Large intestine (tissue), 3 donors: ENCODE measurements at regions not wholly inside any gene's neighbourhood (a gene's known extent, or its start where the extent isn't known, plus 50 kb on each side); places are given as distances from the start of the nearest gene placed in this dataset.
A peak's percentile ranks its signal among the peaks of the same experiment; 100 is the strongest.

Source experiments
- DNase-seq, 2 donors: peaks; one replicate each; pipeline versions ENCODE4 v3.0.0 to v3.0.0-alpha.2; 2013
- H3K27ac ChIP-seq: one replicate; pipeline ENCODE4 v1.5.1; 2013; ENCODE audit warnings: low read length
- H3K27me3 ChIP-seq: 2 replicates; pipeline ENCODE4 v1.6.1; 2013; ENCODE audit warnings: low read length; ENCODE audit not compliant: control insufficient read depth, insufficient read depth
- H3K36me3 ChIP-seq: 2 replicates; pipeline ENCODE4 v1.6.1; 2013; ENCODE audit warnings: low read length; ENCODE audit not compliant: control insufficient read depth, insufficient read depth
- H3K4me1 ChIP-seq: one replicate; pipeline ENCODE4 v1.6.1; 2013; ENCODE audit warnings: low read length; ENCODE audit not compliant: control insufficient read depth, insufficient read depth
- H3K4me3 ChIP-seq: one replicate; pipeline ENCODE4 v1.5.1; 2013; ENCODE audit warnings: low read length
- H3K9me3 ChIP-seq: one replicate; pipeline ENCODE4 v1.6.1; 2013; ENCODE audit warnings: mild to moderate bottlenecking, low read depth, low read length, moderate library complexity; ENCODE audit not compliant: control insufficient read depth
- WGBS: methylation state at CpG from one replicate; pipeline ENCODE4 v1.1.5; 2013; ENCODE audit warnings: low lambda C conversion rate; ENCODE audit not compliant: insufficient coverage; 5-methylcytosine and 5-hydroxymethylcytosine counted together

GRCh38 chr9:84393266-84393950 is 52.9 kb upstream of the SLC28A3 start:
- no CpG with 5 or more reads among the region's 24 CpGs for WGBS
- no peak for DNase-seq
- no peak overlapping the region for H3K4me3 ChIP-seq
- no peaks in the 10 kb centered on the region for H3K36me3 ChIP-seq
- H3K27ac ChIP-seq = no peak overlapping the region
- H3K27me3 ChIP-seq = no peaks in the 10 kb centered on the region
- no peaks in the 10 kb centered on the region for H3K4me1 ChIP-seq
- H3K9me3 ChIP-seq = no peaks in the 10 kb centered on the region

GRCh38 chr9:84394036-84394435 is 53.5 kb upstream of the SLC28A3 start:
- no peak overlapping the region for H3K4me3 ChIP-seq
- no peak for DNase-seq
- H3K27ac ChIP-seq = no peak overlapping the region
- no peaks in the 10 kb centered on the region for H3K9me3 ChIP-seq
- no peaks in the 10 kb centered on the region for H3K4me1 ChIP-seq
- no peaks in the 10 kb centered on the region for H3K36me3 ChIP-seq
- H3K27me3 ChIP-seq = no peaks in the 10 kb centered on the region
- WGBS = 17% methylated on average over 2 of the region's 3 CpGs

- Histone ChIP-seq H3K36me3 (no peaks in the 10 kb centered on the region), H3K4me3 (no peak overlapping the region), H3K9me3 (peaks cover 3% of the 10 kb centered on the region), H3K27ac (no peak overlapping the region), H3K4me1 (no peaks in the 10 kb centered on the region), H3K27me3 (no peaks in the 10 kb centered on the region)
- no CpG with 5 or more reads among the region's 13 CpGs for WGBS
- DNase-seq = peak; percentile 29 to 43
These were observed 56.7 kb upstream of the SLC28A3 start for GRCh38 chr9:84397151-84397728.

GRCh38 chr9:84397822-84398221 is 57.3 kb upstream of the SLC28A3 start:
- Histone ChIP-seq H3K27ac (no peak overlapping the region), H3K36me3 (no peaks in the 10 kb centered on the region), H3K9me3 (peaks cover 3% of the 10 kb centered on the region), H3K27me3 (no peaks in the 10 kb centered on the region), H3K4me3 (no peak overlapping the region), H3K4me1 (no peaks in the 10 kb centered on the region)
- whole genome bisulfite sequencing = no CpG with 5 or more reads among the region's 8 CpGs
- DNase-seq = no peak

- no CpG with 5 or more reads among the region's 4 CpGs for WGBS
- H3K4me3 ChIP-seq = no peak overlapping the region
These were observed 62.0 kb upstream of the SLC28A3 start for GRCh38 chr9:84402517-84402916.

GRCh38 chr9:84403288-84403687 is 62.7 kb upstream of the SLC28A3 start:
- DNase-seq = no peak
- no peaks in the 10 kb centered on the region for H3K27me3 ChIP-seq
- no peaks in the 10 kb centered on the region for H3K36me3 ChIP-seq
- no peak overlapping the region for H3K27ac ChIP-seq
- peaks cover 6% of the 10 kb centered on the region for H3K9me3 ChIP-seq
- WGBS = no CpG with 5 or more reads among the region's 3 CpGs
- no peaks in the 10 kb centered on the region for H3K4me1 ChIP-seq
- H3K4me3 ChIP-seq = no peak overlapping the region

More at GRCh38 chr9:84402517-84402916, 62.0 kb upstream of the SLC28A3 start:
- Histone ChIP-seq H3K9me3 (peaks cover 3% of the 10 kb centered on the region), H3K27ac (no peak overlapping the region), H3K36me3 (no peaks in the 10 kb centered on the region), H3K27me3 (no peaks in the 10 kb centered on the region), H3K4me1 (no peaks in the 10 kb centered on the region)
- no peak for DNase-seq

GRCh38 chr9:84404095-84404686 is 63.6 kb upstream of the SLC28A3 start:
- no peak overlapping the region for H3K4me3 ChIP-seq
- H3K9me3 ChIP-seq = peaks cover 11% of the 10 kb centered on the region
- WGBS = no CpG with 5 or more reads among the region's 8 CpGs

GRCh38 chr9:84405667-84406066 is 65.1 kb upstream of the SLC28A3 start:
- Histone ChIP-seq H3K36me3 (no peaks in the 10 kb centered on the region), H3K9me3 (peaks cover 8% of the 10 kb centered on the region), H3K27me3 (no peaks in the 10 kb centered on the region), H3K4me3 (no peak overlapping the region), H3K27ac (no peak overlapping the region), H3K4me1 (no peaks in the 10 kb centered on the region)
- no peak for DNase-seq
- WGBS = 60% methylated on average over 2 of the region's 4 CpGs

More at GRCh38 chr9:84404095-84404686, 63.6 kb upstream of the SLC28A3 start:
- Histone ChIP-seq H3K4me1 (no peaks in the 10 kb centered on the region), H3K27me3 (no peaks in the 10 kb centered on the region), H3K27ac (no peak overlapping the region), H3K36me3 (no peaks in the 10 kb centered on the region)
- DNase-seq = no peak

GRCh38 chr9:84408416-84408815 is 67.9 kb upstream of the SLC28A3 start:
- WGBS = no CpG with 5 or more reads among the region's 34 CpGs
- Histone ChIP-seq H3K4me3 (no peak overlapping the region), H3K4me1 (no peaks in the 10 kb centered on the region), H3K27ac (no peak overlapping the region), H3K36me3 (no peaks in the 10 kb centered on the region), H3K27me3 (no peaks in the 10 kb centered on the region), H3K9me3 (peaks cover 8% of the 10 kb centered on the region)
- DNase-seq = no peak

- Histone ChIP-seq H3K9me3 (peaks cover 8% of the 10 kb centered on the region), H3K4me1 (no peaks in the 10 kb centered on the region), H3K36me3 (no peaks in the 10 kb centered on the region), H3K27ac (no peak overlapping the region), H3K27me3 (no peaks in the 10 kb centered on the region), H3K4me3 (no peak overlapping the region)
- DNase-seq = no peak
- WGBS = no CpG with 5 or more reads among the region's 6 CpGs
These were observed 71.2 kb upstream of the SLC28A3 start for GRCh38 chr9:84411683-84412267.
